Keratinocyte (primary cell): ENCODE measurements at regions not wholly inside any gene's neighbourhood (a gene's known extent, or its start where the extent isn't known, plus 50 kb on each side); places are given as distances from the start of the nearest gene placed in this dataset.

Source experiments
- DNase-seq: peaks from one replicate; pipeline ENCODE4 v3.0.0-alpha.2; 2011; ENCODE audit warnings: low read depth, missing footprints, low spot score
- FAIRE-seq: peaks from 2 replicates; lab custom pipeline; 2011; peaks lifted over from hg19 to GRCh38; lab: Jason Lieb, UNC
- H2AFZ ChIP-seq: 2 replicates; pipeline ENCODE4 v1.6.0; 2012; ENCODE audit warnings: low read length, control low read depth, inconsistent platforms; ENCODE audit not compliant: control insufficient read depth
- H3K27ac ChIP-seq: 2 replicates; pipeline ENCODE4 v1.5.1; 2011; ENCODE audit warnings: low read length; ENCODE audit not compliant: control insufficient read depth, insufficient read depth
- H3K27me3 ChIP-seq: 3 replicates; pipeline ENCODE4 v1.6.0; 2011; ENCODE audit warnings: low read length; ENCODE audit not compliant: control insufficient read depth, insufficient read depth; ENCODE audit errors: extremely low read depth
- H3K36me3 ChIP-seq, 2 experiments: 2 replicates in 1 of 2; 3 replicates in 1 of 2; pipeline ENCODE4 v1.5.1; 2011; ENCODE audit warnings: low read length in 2 of 2, mild to moderate bottlenecking in 1 of 2; ENCODE audit not compliant: control insufficient read depth in 2 of 2, insufficient read depth in 2 of 2; ENCODE audit errors: extremely low read depth in 1 of 2
- H3K4me1 ChIP-seq: 3 replicates; pipeline ENCODE4 v1.5.1; 2011; ENCODE audit warnings: low read length; ENCODE audit not compliant: control insufficient read depth, insufficient read depth; ENCODE audit errors: extremely low read depth
- H3K4me2 ChIP-seq: 3 replicates; pipeline ENCODE4 v1.6.0; 2011; ENCODE audit warnings: low read depth, low read length; ENCODE audit not compliant: control insufficient read depth, insufficient read depth; ENCODE audit errors: extremely low read depth
- H3K4me3 ChIP-seq, 3 experiments: fragments of 200-600 bp in 1 of 3; sonication (generic) in 1 of 3; 2 replicates in 2 of 3; 3 replicates in 1 of 3; pipeline ENCODE4 v1.5.1; 2011 to 2016; ENCODE audit warnings: low read length in 3 of 3, mild to moderate bottlenecking in 3 of 3, control low read depth in 2 of 3, inconsistent platforms in 1 of 3, low read depth in 1 of 3, mixed read lengths in 1 of 3, mixed run types in 1 of 3, moderate library complexity in 1 of 3; ENCODE audit not compliant: control insufficient read depth in 2 of 3, insufficient read depth in 2 of 3; ENCODE audit errors: extremely low read depth in 1 of 3
- H3K79me2 ChIP-seq: 2 replicates; pipeline ENCODE4 v1.6.0; 2012; ENCODE audit warnings: low read length; ENCODE audit not compliant: control insufficient read depth, insufficient read depth
- H3K9ac ChIP-seq: 3 replicates; pipeline ENCODE4 v1.6.0; 2011; ENCODE audit warnings: low read length; ENCODE audit not compliant: control insufficient read depth, insufficient read depth; ENCODE audit errors: extremely low read depth
- H3K9me1 ChIP-seq: 3 replicates; pipeline ENCODE4 v1.6.0; 2011; ENCODE audit warnings: low read length; ENCODE audit not compliant: control insufficient read depth, insufficient read depth; ENCODE audit errors: extremely low read depth
- H3K9me3 ChIP-seq: 2 replicates; pipeline ENCODE4 v1.5.1; 2012; ENCODE audit warnings: low read depth, low read length; ENCODE audit not compliant: control insufficient read depth
- H4K20me1 ChIP-seq: 3 replicates; pipeline ENCODE4 v1.6.0; 2011; ENCODE audit warnings: low read length; ENCODE audit not compliant: control insufficient read depth, insufficient read depth; ENCODE audit errors: extremely low read depth
- EZH2 ChIP-seq: IDR thresholded peaks from one replicate; pipeline ENCODE4 v1.6.1; 2012; ENCODE audit warnings: inconsistent platforms, mild to moderate bottlenecking, low read length, moderate library complexity
- dilution Hi-C: fragments of 300-500 bp; cut with MboI; formaldehyde crosslinking; loops from one replicate; pipeline ENCODE4 v1.7.0; 2020; ENCODE audit warnings: low sequenced_read_pairs; ENCODE audit not compliant: extremely low pct_ligation_motif_present
- TF ChIP-seq, protein P1 (sequence below), 3 experiments: IDR thresholded peaks in 1 of 3; conservative IDR thresholded peaks in 1 of 3; optimal IDR thresholded peaks in 1 of 3; 2 replicates in 2 of 3; 3 replicates in 1 of 3; pipeline versions ENCODE3 to v1.5.1; 2011; ENCODE audit warnings: low read length in 3 of 3, mild to moderate bottlenecking in 3 of 3, moderate library complexity in 2 of 3, control low read depth in 1 of 3, inconsistent platforms in 1 of 3; ENCODE audit not compliant: insufficient read depth in 2 of 3; ENCODE audit errors: extremely low read depth in 1 of 3

DNA sequence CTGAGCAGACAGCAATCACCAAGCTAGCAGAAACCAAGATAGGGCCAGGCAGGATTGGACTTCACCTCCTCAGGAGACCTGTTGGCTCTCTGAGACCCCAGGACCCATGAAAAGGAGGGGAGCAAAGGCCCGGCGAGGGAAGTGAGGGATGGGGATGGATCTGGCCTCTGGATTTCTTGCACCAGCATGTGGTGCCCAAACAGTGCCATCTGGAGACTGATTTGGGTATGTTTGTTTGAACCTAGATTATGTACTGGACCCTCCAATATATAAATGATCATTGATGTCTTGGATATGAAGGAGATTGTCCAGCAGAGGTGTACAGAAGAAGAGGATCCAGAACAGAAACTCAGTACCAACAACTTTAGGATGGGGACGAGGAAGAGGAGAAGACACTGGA is 83.4 kb upstream of the LY86 start:
- H3K27ac ChIP-seq = no peak overlapping the region
- DNase-seq = no peak
- no peak overlapping the region for H3K4me2 ChIP-seq
- no peak for FAIRE-seq
- dilution Hi-C loops = no loop called here
- no peaks in the 10 kb centered on the region for H3K27me3 ChIP-seq
- no peak for TF ChIP-seq EZH2
- TF ChIP-seq, protein P1, sequence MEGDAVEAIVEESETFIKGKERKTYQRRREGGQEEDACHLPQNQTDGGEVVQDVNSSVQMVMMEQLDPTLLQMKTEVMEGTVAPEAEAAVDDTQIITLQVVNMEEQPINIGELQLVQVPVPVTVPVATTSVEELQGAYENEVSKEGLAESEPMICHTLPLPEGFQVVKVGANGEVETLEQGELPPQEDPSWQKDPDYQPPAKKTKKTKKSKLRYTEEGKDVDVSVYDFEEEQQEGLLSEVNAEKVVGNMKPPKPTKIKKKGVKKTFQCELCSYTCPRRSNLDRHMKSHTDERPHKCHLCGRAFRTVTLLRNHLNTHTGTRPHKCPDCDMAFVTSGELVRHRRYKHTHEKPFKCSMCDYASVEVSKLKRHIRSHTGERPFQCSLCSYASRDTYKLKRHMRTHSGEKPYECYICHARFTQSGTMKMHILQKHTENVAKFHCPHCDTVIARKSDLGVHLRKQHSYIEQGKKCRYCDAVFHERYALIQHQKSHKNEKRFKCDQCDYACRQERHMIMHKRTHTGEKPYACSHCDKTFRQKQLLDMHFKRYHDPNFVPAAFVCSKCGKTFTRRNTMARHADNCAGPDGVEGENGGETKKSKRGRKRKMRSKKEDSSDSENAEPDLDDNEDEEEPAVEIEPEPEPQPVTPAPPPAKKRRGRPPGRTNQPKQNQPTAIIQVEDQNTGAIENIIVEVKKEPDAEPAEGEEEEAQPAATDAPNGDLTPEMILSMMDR (optimal IDR thresholded peaks at IDR 0.05 in 1 of 3, IDR thresholded peaks at IDR 0.05 in 1 of 3, conservative IDR thresholded peaks at IDR 0.05 in 1 of 3; ENCODE audit: extremely low read depth in 1 of 3, insufficient read depth in 2 of 3, low read length in 3 of 3) = peak; percentile 16 to 29 (median 25)
- no peak overlapping the region for H3K9ac ChIP-seq
- H3K36me3 ChIP-seq = no peaks in the 10 kb centered on the region
- H3K4me3 ChIP-seq = no peak overlapping the region
- no peaks in the 10 kb centered on the region for H3K9me1 ChIP-seq
- no peaks in the 10 kb centered on the region for H4K20me1 ChIP-seq
- H3K79me2 ChIP-seq = no peaks in the 10 kb centered on the region
- H3K9me3 ChIP-seq = no peaks in the 10 kb centered on the region
- no peak overlapping the region for H2AFZ ChIP-seq
- H3K4me1 ChIP-seq = no peaks in the 10 kb centered on the region

DNA sequence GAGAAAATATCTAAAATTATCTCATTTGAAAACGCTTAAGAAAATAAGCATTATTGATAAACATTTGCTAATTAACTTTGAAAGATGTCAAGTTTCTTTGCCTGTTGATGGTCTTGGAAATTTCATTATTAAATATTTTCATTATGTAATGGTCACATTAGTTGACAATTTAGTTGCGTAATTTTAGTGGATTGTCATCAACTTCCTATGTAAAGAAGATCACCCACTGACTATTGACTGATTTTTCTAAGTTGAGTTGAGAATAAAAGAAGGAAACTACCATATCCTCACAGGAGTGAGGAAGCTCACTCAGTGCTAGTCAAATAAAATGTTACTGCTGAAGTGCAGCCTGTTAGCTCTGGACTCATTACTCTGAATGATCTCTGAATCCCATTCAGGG is 79.9 kb upstream of the LY86 start:
- Histone ChIP-seq H3K9me1 (no peaks in the 10 kb centered on the region), H3K4me3 (no peak overlapping the region), H3K4me1 (no peaks in the 10 kb centered on the region), H2AFZ (no peak overlapping the region), H3K79me2 (no peaks in the 10 kb centered on the region), H4K20me1 (no peaks in the 10 kb centered on the region), H3K36me3 (no peaks in the 10 kb centered on the region), H3K27me3 (no peaks in the 10 kb centered on the region), H3K4me2 (no peak overlapping the region), H3K27ac (no peak overlapping the region), H3K9ac (no peak overlapping the region), H3K9me3 (no peaks in the 10 kb centered on the region)
- dilution Hi-C loops = no loop called here
- FAIRE-seq (no peak), DNase-seq (no peak)
- TF ChIP-seq EZH2 = no peak
- TF ChIP-seq, protein P1 (optimal IDR thresholded peaks at IDR 0.05 in 1 of 3, IDR thresholded peaks at IDR 0.05 in 1 of 3, conservative IDR thresholded peaks at IDR 0.05 in 1 of 3; ENCODE audit: extremely low read depth in 1 of 3, insufficient read depth in 2 of 3, low read length in 3 of 3) = no peak
